Posterior vena cava (tissue), 2 donors: ENCODE measurements at regions not wholly inside any gene's neighbourhood (a gene's known extent, or its start where the extent isn't known, plus 50 kb on each side); places are given as distances from the start of the nearest gene placed in this dataset.

Experiments used
- DNase-seq: peaks from one replicate; pipeline ENCODE4 v3.0.0-alpha.2; 2020; ENCODE audit warnings: low spot score
- intact Hi-C, 2 donors: fragments of 100-400 bp; cut with DNase I; formaldehyde crosslinking; loops; one replicate each; pipeline versions ENCODE4 v1.14.1 to v1.14.2; 2022 to 2023
- donor health status: DM: yes; HTN: yes; CAD: no.
- donor health status: DM: yes; HTN: yes; CAD: no.

DNA sequence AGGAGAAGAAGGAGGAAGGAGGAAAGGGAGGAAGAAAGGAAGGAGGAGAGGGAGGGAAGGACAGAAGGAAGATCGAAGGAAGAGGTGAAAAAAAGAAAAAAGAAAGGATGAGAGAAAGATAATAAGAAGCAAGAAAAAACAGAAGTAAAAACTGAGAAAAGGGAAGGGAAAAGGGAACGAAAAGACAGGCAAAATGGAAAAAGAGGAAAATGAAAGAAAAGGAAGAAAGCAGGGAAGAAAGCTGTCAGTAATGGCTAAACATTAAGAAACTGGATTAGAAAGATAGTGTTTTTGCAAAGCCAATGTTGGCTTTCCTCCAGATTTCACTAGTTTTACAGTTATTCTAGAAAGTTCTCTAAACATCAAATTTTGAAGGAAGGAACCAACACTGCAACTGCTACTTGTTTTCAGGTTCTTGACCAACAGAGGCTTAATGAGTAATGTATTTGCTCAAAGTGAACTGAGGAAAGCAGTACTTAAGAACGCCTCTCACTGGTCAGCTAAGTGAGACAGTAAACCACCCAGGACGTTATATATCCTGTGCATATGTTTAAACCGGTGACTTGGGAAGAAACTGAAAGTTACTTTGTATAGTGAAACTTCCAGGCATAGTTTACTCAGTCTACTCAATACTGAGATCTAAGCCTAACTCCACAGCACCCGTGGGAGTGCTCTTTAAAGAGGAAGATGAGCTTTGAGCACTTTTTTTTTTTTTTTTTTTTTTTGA lies 286.2 kb upstream of the TRIB2 start:
- intact Hi-C loops: no loop called here
- DNase-seq: no peak

DNA sequence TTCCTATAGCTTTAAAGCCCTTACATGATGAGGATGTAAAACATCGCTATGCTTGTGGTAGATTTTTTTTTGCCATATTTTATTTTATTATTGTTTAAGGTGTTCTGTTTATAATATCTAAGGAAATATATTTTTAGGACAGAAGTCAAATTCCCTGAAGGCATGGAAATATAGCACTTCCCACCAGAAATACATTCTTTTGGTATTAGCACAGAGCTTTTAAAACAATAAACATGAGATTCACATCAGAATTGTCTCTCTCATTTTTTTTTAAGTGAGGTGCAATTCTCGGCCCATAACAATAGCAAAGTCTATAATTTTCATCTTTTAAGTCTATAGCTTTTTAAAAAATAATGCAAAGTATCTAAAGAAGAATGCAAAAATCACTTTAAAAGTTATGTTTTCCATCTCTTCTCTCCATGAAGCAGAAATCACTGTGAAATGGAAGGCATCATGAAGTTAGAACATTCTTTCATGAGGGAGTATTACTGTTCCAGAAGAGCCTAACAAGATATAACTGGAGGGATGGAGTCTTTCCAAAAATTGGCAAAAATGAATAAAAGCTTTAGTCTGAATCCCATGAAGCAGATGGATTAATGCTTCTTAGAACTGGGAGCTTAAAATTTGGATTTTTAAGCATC lies 283.6 kb upstream of the TRIB2 start:
- no peak for DNase-seq
- intact Hi-C loops: no loop called here

- intact Hi-C loops: no loop called here
- no peak for DNase-seq
Measured at GRCh38 chr2:12433626-12433990, 283.1 kb upstream of the TRIB2 start.

- DNase-seq: no peak
- intact Hi-C loops: no loop called here
Measured at GRCh38 chr2:12434630-12435098, 282.1 kb upstream of the TRIB2 start.

DNA sequence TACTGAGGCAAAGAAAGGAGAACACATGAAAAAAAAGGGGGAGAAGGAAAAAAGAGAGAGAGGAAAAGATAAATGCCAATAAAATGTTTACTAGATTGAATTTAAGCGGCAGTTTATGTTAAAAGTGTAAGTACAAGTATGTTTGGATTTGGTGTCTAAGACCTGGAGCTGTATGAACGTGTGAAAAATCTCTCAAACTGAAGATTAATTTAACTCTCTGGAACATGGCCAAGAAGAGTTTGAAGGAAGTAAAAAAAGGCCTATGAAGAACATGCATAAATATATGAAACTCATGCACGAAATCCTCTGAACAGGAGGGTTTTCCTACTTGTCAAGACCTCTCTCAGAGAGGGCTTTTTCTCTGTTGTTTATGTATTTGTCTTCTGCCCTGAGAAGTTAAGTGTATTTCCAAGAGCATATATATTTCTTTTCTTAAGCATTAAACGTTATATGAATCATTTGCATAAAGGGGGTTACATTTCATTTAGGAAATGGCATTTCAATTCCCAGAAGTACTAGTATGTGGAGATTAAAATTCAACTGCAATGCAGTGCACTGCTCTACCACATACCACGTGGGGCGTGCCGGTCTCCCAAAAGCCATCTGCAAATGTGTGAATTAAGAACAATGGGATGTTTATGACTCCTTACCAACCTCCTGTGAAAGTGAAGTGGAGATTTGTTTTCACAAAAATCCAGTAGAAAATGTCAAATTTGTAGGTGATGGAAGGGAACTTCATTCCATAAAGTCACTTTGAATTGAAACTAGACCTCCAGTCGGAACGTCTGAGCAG lies 281.1 kb upstream of the TRIB2 start:
- no peak for DNase-seq
- intact Hi-C loops: no loop called here

GRCh38 chr2:12436483-12436882 lies 280.3 kb upstream of the TRIB2 start:
- intact Hi-C loops: no loop called here
- no peak for DNase-seq

GRCh38 chr2:12436935-12437561 lies 279.7 kb upstream of the TRIB2 start:
- intact Hi-C loops: no loop called here
- DNase-seq: no peak

GRCh38 chr2:12440731-12441130 lies 276.0 kb upstream of the TRIB2 start:
- intact Hi-C loops: no loop called here
- no peak for DNase-seq

DNA sequence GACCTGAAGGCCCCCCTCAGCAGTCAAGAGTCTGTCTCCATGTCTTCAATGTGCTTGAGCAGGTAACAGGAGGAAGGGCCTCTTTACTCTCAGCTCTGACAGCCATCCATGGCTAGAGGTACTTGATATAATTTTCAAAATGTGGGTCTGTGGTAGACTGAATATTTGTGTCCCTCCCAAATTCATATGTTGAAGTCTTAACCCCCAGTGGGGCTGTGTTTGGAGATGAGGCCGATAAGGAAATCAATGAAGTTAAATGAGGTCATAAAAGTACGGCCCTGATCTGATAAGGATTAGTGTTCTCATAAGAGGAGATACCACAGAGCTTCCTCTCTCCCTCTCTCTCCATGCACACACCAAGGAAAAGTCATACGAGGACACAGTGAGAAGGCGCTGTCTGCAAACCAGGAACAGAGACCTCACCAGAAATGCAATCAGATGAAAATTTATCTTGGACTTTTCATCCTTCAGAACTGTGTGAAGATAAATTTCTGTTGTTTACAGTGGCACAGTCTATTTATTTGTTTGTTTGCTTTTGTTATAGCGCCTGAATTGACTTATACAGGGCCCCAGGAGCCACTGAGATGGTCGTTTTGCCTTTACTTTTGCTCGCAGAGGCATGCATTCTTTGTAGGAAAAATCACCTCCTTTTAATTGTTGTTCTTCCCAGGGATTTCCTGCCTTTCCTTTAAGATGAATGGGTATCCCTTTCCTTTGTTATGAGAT lies 274.8 kb upstream of the TRIB2 start:
- DNase-seq: no peak
- intact Hi-C loops: no loop called here

DNA sequence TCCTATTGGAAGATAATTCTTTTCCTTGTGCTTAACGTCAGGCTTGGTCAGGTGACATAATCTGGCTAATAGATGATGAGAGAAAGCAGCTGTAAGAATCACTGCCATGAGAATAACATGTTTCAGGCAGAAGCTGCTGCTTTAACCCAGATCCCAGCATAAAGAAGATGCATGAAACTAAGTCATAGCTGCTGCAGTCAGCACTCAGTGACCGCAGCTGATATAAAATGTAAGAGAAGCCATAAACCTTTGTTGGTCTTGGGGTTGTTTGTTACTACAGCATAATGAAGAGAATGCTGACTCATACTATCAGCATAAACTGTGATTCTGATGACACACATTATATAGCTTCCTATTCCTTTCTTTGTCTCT lies 274.3 kb upstream of the TRIB2 start:
- no peak for DNase-seq
- intact Hi-C loops: no loop called here

DNA sequence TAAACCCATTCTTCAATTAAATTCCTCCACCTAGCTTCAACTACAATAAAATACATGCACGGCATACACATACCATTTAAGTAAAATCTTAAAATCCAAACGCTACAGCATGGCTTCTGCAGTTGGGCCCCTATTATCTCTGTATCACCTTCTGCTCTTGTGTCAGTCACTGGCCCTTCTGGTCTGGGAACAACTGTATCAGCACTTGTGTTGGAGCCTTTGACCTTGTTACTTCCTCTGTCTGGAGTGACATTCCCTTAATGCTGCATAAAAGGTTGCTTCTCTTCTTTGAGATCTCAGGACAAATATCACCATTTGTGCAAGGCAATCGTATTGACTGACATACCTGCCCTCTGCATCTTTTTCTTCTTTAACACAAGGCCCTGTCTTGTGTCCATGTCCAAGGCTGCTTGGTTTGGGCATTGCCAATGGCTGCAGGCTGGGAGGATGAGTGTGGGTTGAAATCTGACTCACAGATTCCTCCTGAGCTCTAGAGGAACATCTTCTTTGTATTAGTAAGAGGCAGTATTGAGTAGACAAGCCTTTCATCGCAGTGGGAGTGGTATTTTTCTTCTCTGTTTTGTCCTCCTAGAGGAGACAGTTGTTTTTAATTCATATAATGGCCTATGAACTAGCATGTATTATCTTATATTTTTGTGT lies 267.8 kb upstream of the TRIB2 start:
- no peak for DNase-seq
- intact Hi-C loops: no loop called here

DNA sequence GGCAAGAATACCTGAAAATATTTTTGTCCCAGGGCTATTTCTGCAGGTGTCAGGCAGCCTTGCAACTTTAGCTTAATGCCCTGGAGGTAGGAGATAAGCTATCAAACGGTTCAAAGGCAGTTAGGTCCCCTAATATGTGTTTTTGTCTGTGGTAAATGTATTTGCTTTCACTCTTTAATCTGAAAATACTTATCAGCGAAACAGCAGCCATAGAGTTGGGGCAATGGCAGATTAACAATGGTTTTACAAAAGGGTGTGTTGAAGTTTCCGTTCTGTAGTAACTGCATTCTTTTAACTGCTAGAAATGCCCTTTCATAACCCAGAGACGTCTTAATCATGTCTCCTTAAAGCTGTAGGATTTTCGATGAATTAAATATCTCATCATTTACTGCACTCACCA lies 265.0 kb upstream of the TRIB2 start:
- intact Hi-C loops: no loop called here
- no peak for DNase-seq

DNA sequence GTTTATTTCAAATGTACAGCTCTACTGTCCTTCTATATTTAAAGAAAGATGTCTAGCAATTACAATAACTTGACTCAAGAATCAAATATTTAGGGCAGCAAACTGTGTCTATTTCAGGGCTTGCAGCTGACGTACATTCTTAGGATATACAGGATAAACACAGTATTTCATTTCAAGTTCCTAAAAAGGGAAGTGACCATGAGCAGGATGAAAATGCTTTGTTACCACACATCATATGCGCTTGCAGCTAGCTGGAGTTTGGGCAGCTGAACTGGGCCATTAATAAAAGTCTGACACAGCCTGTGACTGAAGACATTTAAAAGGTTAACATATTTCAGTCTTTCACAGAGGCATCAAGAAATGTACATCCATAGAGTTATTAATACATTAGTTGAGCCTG lies 264.6 kb upstream of the TRIB2 start:
- intact Hi-C loops: no loop called here
- DNase-seq: no peak

DNA sequence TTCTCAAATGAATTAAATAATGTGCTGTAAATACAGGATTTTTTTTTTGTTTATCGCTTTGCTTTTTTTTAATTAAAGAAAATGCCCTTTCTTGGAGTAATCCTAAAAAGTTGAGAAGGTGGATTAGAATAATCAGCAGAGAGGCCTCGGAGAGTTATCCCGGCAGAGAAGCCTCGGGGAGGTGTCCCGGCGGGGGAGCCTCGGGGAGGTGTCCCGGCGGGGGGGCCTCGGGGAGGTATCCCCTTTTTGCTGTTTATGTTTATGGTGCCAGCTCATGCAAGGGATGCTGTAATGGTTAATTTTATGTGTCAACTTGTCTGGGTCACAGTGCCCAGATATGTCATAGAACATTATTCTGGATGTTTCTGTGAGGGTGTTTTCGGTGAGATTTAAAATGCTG lies 263.0 kb upstream of the TRIB2 start:
- intact Hi-C loops: no loop called here
- DNase-seq: no peak

GRCh38 chr2:12455661-12456060 lies 261.1 kb upstream of the TRIB2 start:
- no peak for DNase-seq
- intact Hi-C loops: no loop called here

DNA sequence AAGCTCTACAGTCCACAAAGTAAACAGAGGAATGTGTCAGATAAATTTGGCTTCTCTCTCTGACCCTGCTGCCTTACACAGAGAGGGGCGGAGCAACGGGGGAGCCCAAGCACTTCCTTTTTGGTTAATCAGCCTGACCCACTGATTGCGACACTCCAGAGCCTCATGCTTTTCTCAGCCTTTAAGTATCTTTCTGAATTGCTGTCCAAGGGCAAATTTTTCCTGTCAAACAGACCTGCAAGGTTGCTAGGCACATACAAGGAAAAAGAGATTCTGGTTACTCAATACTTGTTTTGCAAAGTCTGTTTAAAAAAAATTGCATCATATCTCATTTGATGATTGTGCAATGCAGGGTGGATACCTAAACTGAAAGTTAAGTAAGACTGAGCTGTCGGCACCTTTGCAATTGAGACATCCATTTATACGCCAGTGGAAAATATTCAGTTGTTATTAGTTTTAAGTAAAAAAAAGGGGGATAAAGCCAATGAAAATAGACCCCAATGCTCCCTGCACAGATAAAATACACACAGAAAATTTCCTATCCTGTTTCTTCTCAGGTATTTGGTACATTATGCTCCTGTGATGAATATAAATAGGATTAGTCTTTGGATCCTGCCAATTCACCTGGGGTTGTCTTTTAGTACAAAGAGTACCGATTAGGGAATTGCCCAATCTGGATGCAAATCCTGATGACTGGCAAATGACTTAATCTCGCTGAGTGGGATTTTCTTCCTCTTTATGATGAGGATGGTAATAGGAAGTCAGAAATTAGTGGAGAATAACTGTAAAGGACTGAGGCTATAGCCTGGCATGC lies 260.2 kb upstream of the TRIB2 start:
- intact Hi-C loops: no loop called here

GRCh38 chr2:12457831-12458230 lies 258.9 kb upstream of the TRIB2 start:
- no peak for DNase-seq
- intact Hi-C loops: no loop called here

More for the DNA sequence above, 260.2 kb upstream of the TRIB2 start:
- DNase-seq: peak; percentile 94

DNA sequence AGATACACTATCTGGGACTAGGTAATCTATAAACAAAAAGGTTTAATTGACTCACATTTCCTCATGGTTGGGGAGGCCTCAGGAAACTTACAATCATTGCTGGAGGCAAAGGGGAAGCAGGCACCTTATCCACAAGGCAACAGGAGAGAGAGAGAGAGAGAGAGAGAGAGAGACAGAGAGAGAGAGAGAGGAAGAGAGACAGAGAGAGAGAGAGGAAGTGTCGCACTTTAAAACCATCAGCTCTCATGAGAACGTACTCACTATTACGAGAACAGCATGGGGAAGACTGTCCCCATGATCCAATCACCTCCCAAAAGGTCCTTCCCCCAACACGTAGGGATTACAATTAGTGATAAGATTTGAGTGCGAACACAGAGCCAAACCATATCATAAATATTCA lies 253.5 kb upstream of the TRIB2 start:
- intact Hi-C loops: no loop called here
- DNase-seq: no peak
